Thymus (tissue), 11 donors: ENCODE measurements at regions not wholly inside any gene's neighbourhood (a gene's known extent, or its start where the extent isn't known, plus 50 kb on each side); places are given as distances from the start of the nearest gene placed in this dataset.

Source experiments
- DNase-seq, 9 donors: peaks; one replicate each; pipeline ENCODE4 v3.0.0-alpha.2; 2013; ENCODE audit warnings: low spot score in 9 of 9, low read depth in 6 of 9, missing footprints in 1 of 9
- H3K27ac ChIP-seq, 2 donors: one replicate each; pipeline ENCODE4 v1.5.1; 2013; ENCODE audit warnings: control low read depth in 1 of 2, low read depth in 1 of 2, low read length in 1 of 2, mild to moderate bottlenecking in 1 of 2, moderate library complexity in 1 of 2
- H3K27me3 ChIP-seq, 2 donors: one replicate each; pipeline ENCODE4 v1.5.1; 2013; ENCODE audit warnings: low read length in 1 of 2; ENCODE audit not compliant: control insufficient read depth in 2 of 2, insufficient read depth in 1 of 2
- H3K36me3 ChIP-seq, 2 donors: one replicate each; pipeline ENCODE4 v1.5.1; 2013; ENCODE audit warnings: low read length in 1 of 2, mild to moderate bottlenecking in 1 of 2, moderate library complexity in 1 of 2; ENCODE audit not compliant: control insufficient read depth in 2 of 2, insufficient read depth in 2 of 2
- H3K4me1 ChIP-seq, 2 donors: one replicate each; pipeline ENCODE4 v1.5.1; 2013; ENCODE audit warnings: low read length in 2 of 2; ENCODE audit not compliant: control insufficient read depth in 2 of 2, insufficient read depth in 2 of 2
- H3K4me3 ChIP-seq, 2 donors: one replicate each; pipeline ENCODE4 v1.5.1; 2013; ENCODE audit warnings: low read length in 2 of 2, control low read depth in 1 of 2, mild to moderate bottlenecking in 1 of 2
- H3K9me3 ChIP-seq, 2 donors: one replicate each; pipeline ENCODE4 v1.5.1; 2013; ENCODE audit warnings: low read length in 1 of 2, mild to moderate bottlenecking in 1 of 2; ENCODE audit not compliant: control insufficient read depth in 2 of 2, insufficient read depth in 1 of 2
- WGBS: extraction: QIAGEN DNeasy Blood & Tissue Kit; methylation state at CpG from one replicate; pipeline ENCODE4 v1.1.7; 2013; 5-methylcytosine and 5-hydroxymethylcytosine counted together
- donor health status: healthy.

DNA sequence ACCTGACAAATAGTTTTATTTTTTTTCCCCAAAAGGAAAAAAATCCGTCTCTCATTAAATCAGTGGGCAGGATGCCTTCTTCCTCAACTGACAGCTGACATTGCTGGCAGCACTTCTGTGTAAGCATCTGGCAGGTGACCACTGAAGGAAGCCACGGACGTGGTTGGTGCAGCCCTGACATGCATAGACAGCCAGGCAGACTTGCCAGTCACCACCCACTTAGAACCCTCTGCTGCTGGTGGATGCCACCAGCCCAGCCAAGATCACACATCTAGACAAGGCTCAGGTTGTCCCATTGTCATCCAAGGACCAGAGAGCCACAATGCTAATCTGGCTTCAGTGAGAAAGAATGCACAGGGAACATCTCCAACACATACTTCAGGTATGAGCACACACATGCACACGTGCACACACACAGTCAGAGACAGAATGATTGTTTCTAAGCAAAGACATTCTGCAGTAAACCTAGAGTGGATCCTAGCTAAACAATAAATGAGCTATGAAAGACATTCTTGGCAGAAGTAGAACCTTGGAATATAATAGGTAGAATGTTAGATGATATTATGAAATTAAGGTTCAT lies 49.8 kb upstream of the BMAL1 start:
- H3K4me1 ChIP-seq, result no peaks in the 10 kb centered on the region
- no peak overlapping the region for H3K27ac ChIP-seq
- H3K27me3 ChIP-seq, result no peaks in the 10 kb centered on the region
- H3K36me3 ChIP-seq, result no peaks in the 10 kb centered on the region
- 39% methylated on average over 4 of the region's 4 CpGs for WGBS
- no peak overlapping the region for H3K4me3 ChIP-seq
- no peak for DNase-seq
- H3K9me3 ChIP-seq, result no peaks in the 10 kb centered on the region
